Stimulated activated CD8-positive, alpha-beta memory T cell treated with anti-CD3 and anti-CD28 coated beads, Interleukin-15, amount 100 ng/mL, for 1 hour (primary cell): ENCODE measurements at regions not wholly inside any gene's neighbourhood (a gene's known extent, or its start where the extent isn't known, plus 50 kb on each side); places are given as distances from the start of the nearest gene placed in this dataset.

Experiments
- DNase-seq: peaks from one replicate; pipeline ENCODE4 v3.0.0-alpha.2; 2020; ENCODE audit warnings: low read depth

GRCh38 chr10:118107040-118107439 lies 60.3 kb upstream of the RAB11FIP2 start:
- no peak for DNase-seq

GRCh38 chr10:118106426-118106825 lies 59.7 kb upstream of the RAB11FIP2 start:
- no peak for DNase-seq

- no peak for DNase-seq
Measured at GRCh38 chr10:118102121-118102520, 55.4 kb upstream of the RAB11FIP2 start.

- no peak for DNase-seq
Measured at GRCh38 chr10:118101501-118101900, 54.8 kb upstream of the RAB11FIP2 start.
